Neural progenitor cell (in vitro differentiated cells): ENCODE measurements at regions not wholly inside any gene's neighbourhood (a gene's known extent, or its start where the extent isn't known, plus 50 kb on each side); places are given as distances from the start of the nearest gene placed in this dataset.

Experiments used
- CTCF ChIP-seq: fragments of 200-600 bp; sonication (generic); IDR thresholded peaks from 2 replicates; pipeline ENCODE4 v1.5.1; 2017; ENCODE audit warnings: antibody characterized with exemption, mild to moderate bottlenecking
- EZH2phosphoT487 ChIP-seq: fragments of 200-600 bp; sonication (generic); IDR thresholded peaks from 2 replicates; pipeline ENCODE4 v1.6.1; 2017; ENCODE audit warnings: antibody characterized with exemption

- TF ChIP-seq CTCF, result no peak
- TF ChIP-seq EZH2phosphoT487, result no peak
Observed at GRCh38 chr10:84607523-84607922, 279.1 kb downstream of the CCSER2 start.
